Panc1 (cell line): ENCODE measurements at regions not wholly inside any gene's neighbourhood (a gene's known extent, or its start where the extent isn't known, plus 50 kb on each side); places are given as distances from the start of the nearest gene placed in this dataset.

Source experiments
- ATAC-seq: fragments of 200-7000 bp; cut with Tn5 transposase; 2 replicates; pipeline ENCODE4 v1.9.1; 2020; ENCODE audit warnings: mild to moderate bottlenecking, moderate library complexity
- BruUV-seq: library from RNA; stranded (reverse); fragments of 400-500 nt; replicated peaks from 2 replicates; lab custom pipeline; 2021; lab: Mats Ljungman, UMichigan
- CTCF ChIA-PET: fragments of 300-600 bp; sonication (Branson Sonifier 250); formaldehyde crosslinking; loops from one replicate; lab custom pipeline; 2022; ENCODE audit warnings: antibody characterized with exemption; lab: Charles Lee
- POLR2A ChIA-PET: fragments of 300-600 bp; sonication (Branson Sonifier 250); formaldehyde crosslinking; loops from one replicate; lab custom pipeline; 2022; ENCODE audit warnings: antibody characterized with exemption; lab: Charles Lee
- DNase-seq: peaks from one replicate; pipeline ENCODE4 v3.0.0-alpha.2; 2010; ENCODE audit warnings: low read depth, low spot score
- H3K27ac ChIP-seq: 2 replicates; pipeline ENCODE4 v1.5.1; 2011; ENCODE audit warnings: mild to moderate bottlenecking, low read length, inconsistent platforms
- H3K27me3 ChIP-seq: fragments of 200-500 bp; sonication (Bioruptor generic); 2 replicates; pipeline ENCODE4 v1.6.0; 2014; ENCODE audit warnings: low read length, inconsistent platforms; ENCODE audit not compliant: control insufficient read depth, insufficient read depth
- H3K36me3 ChIP-seq: fragments of 200-500 bp; sonication (Bioruptor generic); 2 replicates; pipeline ENCODE4 v1.5.1; 2014; ENCODE audit warnings: inconsistent platforms, mild to moderate bottlenecking, low read length, moderate library complexity; ENCODE audit not compliant: control insufficient read depth, insufficient read depth
- H3K4me1 ChIP-seq: 2 replicates; pipeline ENCODE4 v1.5.1; 2011; ENCODE audit warnings: inconsistent platforms, mild to moderate bottlenecking, low read length, moderate library complexity; ENCODE audit not compliant: control insufficient read depth, insufficient read depth
- H3K4me3 ChIP-seq, 2 experiments: 2 replicates each; pipeline ENCODE4 v1.5.1; 2011 to 2012; ENCODE audit warnings: low read depth in 2 of 2, low read length in 2 of 2, mild to moderate bottlenecking in 2 of 2, inconsistent platforms in 1 of 2, moderate library complexity in 1 of 2
- H3K9me3 ChIP-seq: fragments of 200-500 bp; sonication (Bioruptor generic); 2 replicates; pipeline ENCODE4 v1.5.1; 2014; ENCODE audit warnings: low read depth, mild to moderate bottlenecking, inconsistent platforms, low read length, moderate library complexity; ENCODE audit not compliant: control insufficient read depth, insufficient read depth
- POLR2AphosphoS5 ChIP-seq: IDR thresholded peaks from 2 replicates; pipeline ENCODE4 v1.6.1; 2012; ENCODE audit warnings: mild to moderate bottlenecking, low read depth, low read length, moderate library complexity
- SIN3A ChIP-seq: IDR thresholded peaks from 2 replicates; pipeline ENCODE4 v1.6.1; 2012; ENCODE audit warnings: low read depth, mild to moderate bottlenecking, low read length, moderate library complexity, borderline replicate concordance; ENCODE audit not compliant: insufficient read depth
- TCF7L2 ChIP-seq: IDR thresholded peaks from 2 replicates; pipeline ENCODE4 v1.6.1; 2011; ENCODE audit warnings: mild to moderate bottlenecking, low read depth, low read length, inconsistent platforms
- in situ Hi-C: cut with HindIII; loops from 2 replicates; pipeline ENCODE4 v1.10.0; 2016; ENCODE audit warnings: low sequenced_read_pairs, low pct_unique_long_range_greater_than_20kb
- intact Hi-C: fragments of 100-400 bp; cut with micrococcal nuclease; formaldehyde crosslinking; loops from one replicate; pipeline ENCODE4 v1.10.0; 2022; ENCODE audit not compliant: unreplicated experiment
- TF ChIP-seq, protein P1 (sequence below): fragments of 450-650 bp; IDR thresholded peaks from 2 replicates; pipeline ENCODE4 v1.5.1; 2017; ENCODE audit warnings: mild to moderate bottlenecking
- TF ChIP-seq, protein P2 (sequence below), 2 experiments: IDR thresholded peaks; 2 replicates each; pipeline ENCODE4 v1.6.1; 2011 to 2012; ENCODE audit warnings: low read depth in 2 of 2, control low read depth in 1 of 2, low read length in 1 of 2, mild to moderate bottlenecking in 1 of 2, moderate library complexity in 1 of 2; ENCODE audit not compliant: insufficient read depth in 1 of 2

DNA sequence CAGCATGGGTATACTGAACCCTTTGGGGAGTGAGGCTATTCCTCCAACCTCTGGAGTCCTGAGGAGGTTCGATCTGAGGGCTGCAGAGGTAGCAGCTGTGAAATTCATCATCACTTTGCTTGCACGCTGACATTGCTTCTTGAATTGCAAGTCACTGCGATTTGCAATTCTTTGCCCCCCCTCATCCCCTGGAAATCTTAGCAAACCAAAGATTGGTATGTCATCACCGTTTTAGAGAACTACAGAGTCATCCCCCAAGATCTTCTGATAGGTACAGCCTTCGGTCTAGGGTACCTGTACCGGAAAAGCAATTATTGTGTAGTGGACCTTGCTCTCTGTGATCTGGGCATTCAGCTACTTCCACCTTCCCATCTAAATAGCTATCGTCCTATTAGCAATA is 192.6 kb downstream of the KLF6 start:
- no peaks in the 10 kb centered on the region for H3K4me1 ChIP-seq
- H3K27me3 ChIP-seq, result no peaks in the 10 kb centered on the region
- in situ Hi-C loops, result no loop called here
- no peaks in the 10 kb centered on the region for H3K9me3 ChIP-seq
- H3K36me3 ChIP-seq, result no peaks in the 10 kb centered on the region
- H3K4me3 ChIP-seq, result no peak overlapping the region
- no peak for TF ChIP-seq POLR2AphosphoS5
- TF ChIP-seq TCF7L2, result no peak
- TF ChIP-seq, protein P1, sequence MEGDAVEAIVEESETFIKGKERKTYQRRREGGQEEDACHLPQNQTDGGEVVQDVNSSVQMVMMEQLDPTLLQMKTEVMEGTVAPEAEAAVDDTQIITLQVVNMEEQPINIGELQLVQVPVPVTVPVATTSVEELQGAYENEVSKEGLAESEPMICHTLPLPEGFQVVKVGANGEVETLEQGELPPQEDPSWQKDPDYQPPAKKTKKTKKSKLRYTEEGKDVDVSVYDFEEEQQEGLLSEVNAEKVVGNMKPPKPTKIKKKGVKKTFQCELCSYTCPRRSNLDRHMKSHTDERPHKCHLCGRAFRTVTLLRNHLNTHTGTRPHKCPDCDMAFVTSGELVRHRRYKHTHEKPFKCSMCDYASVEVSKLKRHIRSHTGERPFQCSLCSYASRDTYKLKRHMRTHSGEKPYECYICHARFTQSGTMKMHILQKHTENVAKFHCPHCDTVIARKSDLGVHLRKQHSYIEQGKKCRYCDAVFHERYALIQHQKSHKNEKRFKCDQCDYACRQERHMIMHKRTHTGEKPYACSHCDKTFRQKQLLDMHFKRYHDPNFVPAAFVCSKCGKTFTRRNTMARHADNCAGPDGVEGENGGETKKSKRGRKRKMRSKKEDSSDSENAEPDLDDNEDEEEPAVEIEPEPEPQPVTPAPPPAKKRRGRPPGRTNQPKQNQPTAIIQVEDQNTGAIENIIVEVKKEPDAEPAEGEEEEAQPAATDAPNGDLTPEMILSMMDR, result no peak
- TF ChIP-seq, protein P2, sequence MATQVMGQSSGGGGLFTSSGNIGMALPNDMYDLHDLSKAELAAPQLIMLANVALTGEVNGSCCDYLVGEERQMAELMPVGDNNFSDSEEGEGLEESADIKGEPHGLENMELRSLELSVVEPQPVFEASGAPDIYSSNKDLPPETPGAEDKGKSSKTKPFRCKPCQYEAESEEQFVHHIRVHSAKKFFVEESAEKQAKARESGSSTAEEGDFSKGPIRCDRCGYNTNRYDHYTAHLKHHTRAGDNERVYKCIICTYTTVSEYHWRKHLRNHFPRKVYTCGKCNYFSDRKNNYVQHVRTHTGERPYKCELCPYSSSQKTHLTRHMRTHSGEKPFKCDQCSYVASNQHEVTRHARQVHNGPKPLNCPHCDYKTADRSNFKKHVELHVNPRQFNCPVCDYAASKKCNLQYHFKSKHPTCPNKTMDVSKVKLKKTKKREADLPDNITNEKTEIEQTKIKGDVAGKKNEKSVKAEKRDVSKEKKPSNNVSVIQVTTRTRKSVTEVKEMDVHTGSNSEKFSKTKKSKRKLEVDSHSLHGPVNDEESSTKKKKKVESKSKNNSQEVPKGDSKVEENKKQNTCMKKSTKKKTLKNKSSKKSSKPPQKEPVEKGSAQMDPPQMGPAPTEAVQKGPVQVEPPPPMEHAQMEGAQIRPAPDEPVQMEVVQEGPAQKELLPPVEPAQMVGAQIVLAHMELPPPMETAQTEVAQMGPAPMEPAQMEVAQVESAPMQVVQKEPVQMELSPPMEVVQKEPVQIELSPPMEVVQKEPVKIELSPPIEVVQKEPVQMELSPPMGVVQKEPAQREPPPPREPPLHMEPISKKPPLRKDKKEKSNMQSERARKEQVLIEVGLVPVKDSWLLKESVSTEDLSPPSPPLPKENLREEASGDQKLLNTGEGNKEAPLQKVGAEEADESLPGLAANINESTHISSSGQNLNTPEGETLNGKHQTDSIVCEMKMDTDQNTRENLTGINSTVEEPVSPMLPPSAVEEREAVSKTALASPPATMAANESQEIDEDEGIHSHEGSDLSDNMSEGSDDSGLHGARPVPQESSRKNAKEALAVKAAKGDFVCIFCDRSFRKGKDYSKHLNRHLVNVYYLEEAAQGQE (IDR thresholded peaks at IDR 0.05; ENCODE audit: insufficient read depth in 1 of 2, low read depth in 2 of 2, low read length in 1 of 2), result no peak
- TF ChIP-seq SIN3A, result no peak
- ChIA-PET POLR2A (no interaction called here), CTCF (no interaction called here)
- no TSS peak for BruUV-seq
- ATAC-seq, result no peak
- intact Hi-C loops, result no loop called here
- no peak for DNase-seq
- no peak overlapping the region for H3K27ac ChIP-seq

DNA sequence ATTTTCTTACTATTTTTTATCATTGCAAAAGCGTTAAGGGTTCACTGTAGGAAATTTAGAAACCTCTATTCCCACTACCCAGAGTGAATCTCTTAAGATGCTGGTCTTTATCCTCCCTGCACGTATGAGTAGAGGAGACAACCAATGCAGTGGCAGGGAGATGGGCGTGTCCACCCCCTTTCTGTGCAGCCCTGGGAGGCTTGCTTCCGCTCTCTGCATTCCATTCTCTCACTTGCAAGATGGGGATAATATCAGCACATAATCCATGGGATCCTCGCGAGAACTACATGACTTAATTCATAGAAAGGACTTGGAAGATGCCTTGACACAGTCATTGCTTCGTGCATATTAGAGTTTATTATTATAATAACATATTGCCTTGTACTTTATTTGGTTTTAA is 196.2 kb downstream of the KLF6 start:
- CTCF ChIA-PET, result no interaction called here
- in situ Hi-C loops, result no loop called here

More for the DNA sequence above, 196.2 kb downstream of the KLF6 start:
- Histone ChIP-seq H3K27ac (no peak overlapping the region), H3K9me3 (no peaks in the 10 kb centered on the region), H3K36me3 (no peaks in the 10 kb centered on the region), H3K4me3 (no peak overlapping the region), H3K4me1 (no peaks in the 10 kb centered on the region), H3K27me3 (no peaks in the 10 kb centered on the region)
- DNase-seq, result no peak
- intact Hi-C loops, result no loop called here
- no peak for ATAC-seq
- no TSS peak for BruUV-seq
- TF ChIP-seq, protein P1, result no peak
- no peak for TF ChIP-seq SIN3A
- TF ChIP-seq POLR2AphosphoS5, result no peak
- TF ChIP-seq, protein P2 (IDR thresholded peaks at IDR 0.05; ENCODE audit: insufficient read depth in 1 of 2, low read depth in 2 of 2, low read length in 1 of 2), result no peak
- TF ChIP-seq TCF7L2, result no peak
- POLR2A ChIA-PET, result interaction anchor here (0.6 kb wide), 1 partner anchor 1116 kb away, joined by 3 read pairs; no protein-coding TSS in a partner anchor
